ENCODE measurements at regions not wholly inside any gene's neighbourhood (a gene's known extent, or its start where the extent isn't known, plus 50 kb on each side); places are given as distances from the start of the nearest gene placed in this dataset.

DNA sequence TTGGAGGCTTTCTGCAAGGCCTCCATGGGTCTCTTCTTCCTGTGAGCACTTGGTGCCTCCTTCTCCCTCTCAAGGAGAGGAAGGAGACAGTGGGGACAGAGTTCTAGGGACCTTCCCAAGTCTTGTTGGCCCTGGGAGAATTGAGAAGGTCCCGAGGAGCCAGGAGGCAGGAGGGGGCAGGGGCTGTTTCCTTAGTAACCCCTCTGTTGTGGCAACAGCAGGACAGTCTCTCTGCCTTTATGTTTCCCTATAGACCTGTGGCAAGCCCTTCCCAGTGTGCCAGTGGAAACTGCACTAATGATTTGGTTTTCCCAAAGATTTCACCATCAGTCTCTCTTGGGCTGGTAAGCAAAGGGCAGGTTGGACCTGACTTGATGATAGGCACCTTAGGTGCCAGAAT, 87.8 kb upstream of the GALNT15 start:
- no peak overlapping the region for H2AFZ ChIP-seq (ENCODE audit: insufficient read depth, low read depth, low read length, poor library complexity, severe bottlenecking)
- H3K27me3 ChIP-seq (replicated peaks in 1 of 4; ENCODE audit: control extremely low read depth in 1 of 4, control insufficient read depth in 3 of 4, insufficient read depth in 4 of 4, low read length in 3 of 4), result peaks cover 0 to 2% (median 0%) of the 10 kb centered on the region in 4 experiments
- H3K79me2 ChIP-seq (ENCODE audit: control insufficient read depth, insufficient read depth, low read length), result no peaks in the 10 kb centered on the region
- no peaks in the 10 kb centered on the region for H3K4me1 ChIP-seq (ENCODE audit: control insufficient read depth in 2 of 2, insufficient read depth in 2 of 2, low read length in 2 of 2)
- H3K9me3 ChIP-seq (ENCODE audit: control extremely low read depth in 1 of 3, control insufficient read depth in 2 of 3, insufficient read depth in 1 of 3, low read length in 2 of 3), result peaks cover 0 to 17% (median 2%) of the 10 kb centered on the region in 3 donors
- CTCF ChIA-PET, result no interaction called here
- H3K9ac ChIP-seq (ENCODE audit: low read length), result no peak overlapping the region
- no peak overlapping the region for H3K27ac Mint-ChIP-seq
- ATAC-seq (ENCODE audit: low read depth) (no peak), DNase-seq (no peak)
- H3K27me3 Mint-ChIP-seq, result no peaks in the 10 kb centered on the region
- H3K4me1 Mint-ChIP-seq, result no peaks in the 10 kb centered on the region
- H3K4me3 Mint-ChIP-seq, result no peak overlapping the region
- H3K9me3 Mint-ChIP-seq (ENCODE audit: insufficient read depth), result peaks cover 8% of the 10 kb centered on the region
- no peak overlapping the region for H3K4me2 ChIP-seq (replicated peaks; ENCODE audit: low read depth, low read length, poor library complexity, severe bottlenecking)
- WGBS (ENCODE audit: insufficient coverage), result 60% methylated on average over 1 of the region's 1 CpG
- H3K27ac ChIP-seq (ENCODE audit: low read length in 2 of 2), result no peak overlapping the region
- POLR2A ChIA-PET, result no interaction called here
- no peaks in the 10 kb centered on the region for H4K20me1 ChIP-seq (ENCODE audit: control insufficient read depth, insufficient read depth, low read length, poor library complexity, severe bottlenecking)
- no peaks in the 10 kb centered on the region for H3K36me3 ChIP-seq (replicated peaks in 1 of 2; ENCODE audit: control extremely low read depth in 1 of 2, control insufficient read depth in 1 of 2, extremely low read depth in 1 of 2, insufficient read depth in 2 of 2, low read length in 1 of 2)
- intact Hi-C loops (cut with micrococcal nuclease), result no loop called here
- no peak overlapping the region for H3K4me3 ChIP-seq (ENCODE audit: control extremely low read depth in 1 of 5, extremely low read depth in 1 of 5, insufficient read depth in 1 of 5, low read depth in 2 of 5, low read length in 4 of 5)
- TF ChIP-seq EZH2 (IDR thresholded peaks at IDR 0.05; ENCODE audit: borderline replicate concordance, insufficient read depth, low read depth, low read length, poor library complexity, severe bottlenecking), result no peak
- TF ChIP-seq, protein P1, sequence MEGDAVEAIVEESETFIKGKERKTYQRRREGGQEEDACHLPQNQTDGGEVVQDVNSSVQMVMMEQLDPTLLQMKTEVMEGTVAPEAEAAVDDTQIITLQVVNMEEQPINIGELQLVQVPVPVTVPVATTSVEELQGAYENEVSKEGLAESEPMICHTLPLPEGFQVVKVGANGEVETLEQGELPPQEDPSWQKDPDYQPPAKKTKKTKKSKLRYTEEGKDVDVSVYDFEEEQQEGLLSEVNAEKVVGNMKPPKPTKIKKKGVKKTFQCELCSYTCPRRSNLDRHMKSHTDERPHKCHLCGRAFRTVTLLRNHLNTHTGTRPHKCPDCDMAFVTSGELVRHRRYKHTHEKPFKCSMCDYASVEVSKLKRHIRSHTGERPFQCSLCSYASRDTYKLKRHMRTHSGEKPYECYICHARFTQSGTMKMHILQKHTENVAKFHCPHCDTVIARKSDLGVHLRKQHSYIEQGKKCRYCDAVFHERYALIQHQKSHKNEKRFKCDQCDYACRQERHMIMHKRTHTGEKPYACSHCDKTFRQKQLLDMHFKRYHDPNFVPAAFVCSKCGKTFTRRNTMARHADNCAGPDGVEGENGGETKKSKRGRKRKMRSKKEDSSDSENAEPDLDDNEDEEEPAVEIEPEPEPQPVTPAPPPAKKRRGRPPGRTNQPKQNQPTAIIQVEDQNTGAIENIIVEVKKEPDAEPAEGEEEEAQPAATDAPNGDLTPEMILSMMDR (IDR thresholded peaks at IDR 0.05), result no peak

DNA sequence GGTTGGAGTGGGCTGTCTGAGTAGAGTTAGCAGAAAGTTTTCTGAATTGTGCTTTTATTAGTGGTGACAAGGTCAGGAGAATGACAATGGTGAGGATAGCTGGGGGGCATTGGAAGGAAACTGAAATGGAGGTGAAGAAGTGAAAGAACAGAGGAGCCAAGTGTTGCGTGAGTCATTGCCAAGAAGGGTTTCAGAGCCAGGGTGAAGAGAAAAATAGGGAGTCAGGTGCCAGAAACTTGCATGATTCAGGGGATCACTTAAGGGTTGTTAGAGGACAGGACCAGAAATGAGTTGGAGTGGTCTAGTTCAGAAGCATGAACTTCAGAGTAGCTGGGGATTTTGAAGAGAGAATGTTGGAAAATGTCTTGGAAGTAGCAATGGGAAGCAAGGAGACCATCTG, 86.0 kb upstream of the GALNT15 start:
- no peaks in the 10 kb centered on the region for H4K20me1 ChIP-seq (ENCODE audit: control insufficient read depth, insufficient read depth, low read length, poor library complexity, severe bottlenecking)
- WGBS (ENCODE audit: insufficient coverage), result 100% methylated on average over 1 of the region's 1 CpG
- H3K9ac ChIP-seq (ENCODE audit: low read length), result no peak overlapping the region
- no peak overlapping the region for H3K27ac ChIP-seq (ENCODE audit: low read length in 2 of 2)
- Mint-ChIP-seq H3K27ac (no peak overlapping the region), H3K27me3 (no peaks in the 10 kb centered on the region), H3K4me1 (no peaks in the 10 kb centered on the region), H3K4me3 (no peak overlapping the region), H3K9me3 (ENCODE audit: insufficient read depth) (no peaks in the 10 kb centered on the region)
- H3K4me1 ChIP-seq (ENCODE audit: control insufficient read depth in 2 of 2, insufficient read depth in 2 of 2, low read length in 2 of 2), result no peaks in the 10 kb centered on the region
- H3K27me3 ChIP-seq (replicated peaks in 1 of 4; ENCODE audit: control extremely low read depth in 1 of 4, control insufficient read depth in 3 of 4, insufficient read depth in 4 of 4, low read length in 3 of 4), result peaks cover 0 to 2% (median 0%) of the 10 kb centered on the region in 4 experiments
- H3K36me3 ChIP-seq (replicated peaks in 1 of 2; ENCODE audit: control extremely low read depth in 1 of 2, control insufficient read depth in 1 of 2, extremely low read depth in 1 of 2, insufficient read depth in 2 of 2, low read length in 1 of 2), result no peaks in the 10 kb centered on the region
- no peak overlapping the region for H3K4me3 ChIP-seq (ENCODE audit: control extremely low read depth in 1 of 5, extremely low read depth in 1 of 5, insufficient read depth in 1 of 5, low read depth in 2 of 5, low read length in 4 of 5)
- CTCF ChIA-PET, result no interaction called here
- no peak overlapping the region for H2AFZ ChIP-seq (ENCODE audit: insufficient read depth, low read depth, low read length, poor library complexity, severe bottlenecking)
- ATAC-seq (ENCODE audit: low read depth), result no peak
- H3K4me2 ChIP-seq (replicated peaks; ENCODE audit: low read depth, low read length, poor library complexity, severe bottlenecking), result no peak overlapping the region
- peaks cover 0 to 8% (median 0%) of the 10 kb centered on the region in 3 donors for H3K9me3 ChIP-seq (ENCODE audit: control extremely low read depth in 1 of 3, control insufficient read depth in 2 of 3, insufficient read depth in 1 of 3, low read length in 2 of 3)
- POLR2A ChIA-PET, result no interaction called here
- DNase-seq, result no peak
- no peaks in the 10 kb centered on the region for H3K79me2 ChIP-seq (ENCODE audit: control insufficient read depth, insufficient read depth, low read length)
- no peak for TF ChIP-seq EZH2 (IDR thresholded peaks at IDR 0.05; ENCODE audit: borderline replicate concordance, insufficient read depth, low read depth, low read length, poor library complexity, severe bottlenecking)
- TF ChIP-seq, protein P1 (IDR thresholded peaks at IDR 0.05), result no peak
- intact Hi-C loops (cut with micrococcal nuclease), result no loop called here
